ENCODE measurements at regions not wholly inside any gene's neighbourhood (a gene's known extent, or its start where the extent isn't known, plus 50 kb on each side); places are given as distances from the start of the nearest gene placed in this dataset.
"Not testable (repeated sequence)": the region's sequence is repeated elsewhere in the genome, so short reads cannot be mapped to it uniquely, and the experiment has no call there.

DNA sequence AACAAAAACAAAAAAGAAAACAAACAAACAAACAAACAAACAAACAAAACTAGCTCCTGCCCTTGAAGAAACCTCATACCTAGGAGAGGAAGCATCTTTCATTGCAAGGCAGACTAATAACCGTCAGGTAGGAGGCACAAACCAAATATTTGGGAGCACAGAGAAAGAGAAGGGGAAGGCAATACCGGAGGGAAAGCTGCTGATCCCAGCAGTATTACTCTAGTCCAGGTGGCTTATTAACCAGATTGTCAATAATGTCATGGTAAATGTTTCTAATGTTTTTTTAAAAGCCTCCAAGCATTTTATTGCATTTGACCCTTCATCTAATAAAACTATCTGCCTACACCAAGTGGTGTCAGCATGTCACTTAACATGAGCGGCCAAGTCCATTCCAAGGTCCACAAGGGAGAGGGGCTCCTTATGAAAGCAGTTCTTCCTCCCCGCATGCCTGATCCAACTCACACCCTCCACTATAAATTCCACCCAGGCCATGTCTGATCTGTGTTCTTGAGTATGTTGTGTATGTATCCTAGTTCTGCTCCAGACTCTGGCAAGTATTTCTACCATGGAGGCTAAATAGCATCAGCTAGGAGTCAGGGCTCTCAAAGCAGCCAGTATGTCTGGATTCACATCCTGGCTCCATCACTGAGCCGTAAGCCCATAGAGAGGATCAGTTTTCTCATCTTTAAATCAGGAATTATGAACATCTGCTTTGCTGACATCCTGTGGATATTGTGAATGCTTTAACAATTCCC, 208.1 kb upstream of the TENM4 start:
- DNase-seq (ENCODE audit: low read depth): no peak

DNA sequence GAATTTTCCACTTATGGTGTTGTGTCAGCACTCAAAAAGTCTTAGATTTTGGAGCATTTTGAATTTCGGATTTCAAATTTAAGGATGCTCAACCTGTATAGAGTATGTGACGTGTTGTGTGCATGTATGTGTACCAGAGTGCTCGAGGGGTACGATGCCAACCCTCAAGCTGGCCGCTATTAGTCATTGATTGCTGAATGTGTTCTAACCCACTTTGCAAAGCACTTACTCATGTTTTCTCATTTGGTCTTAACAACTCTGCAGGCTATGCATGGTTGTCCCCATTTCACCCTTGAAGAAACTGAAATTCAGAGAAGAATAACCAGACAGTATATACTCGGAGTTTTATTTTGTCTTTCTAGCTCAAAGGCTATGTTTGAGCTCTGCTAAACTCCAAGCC, 196.4 kb upstream of the TENM4 start:
- DNase-seq (ENCODE audit: low read depth): no peak

DNA sequence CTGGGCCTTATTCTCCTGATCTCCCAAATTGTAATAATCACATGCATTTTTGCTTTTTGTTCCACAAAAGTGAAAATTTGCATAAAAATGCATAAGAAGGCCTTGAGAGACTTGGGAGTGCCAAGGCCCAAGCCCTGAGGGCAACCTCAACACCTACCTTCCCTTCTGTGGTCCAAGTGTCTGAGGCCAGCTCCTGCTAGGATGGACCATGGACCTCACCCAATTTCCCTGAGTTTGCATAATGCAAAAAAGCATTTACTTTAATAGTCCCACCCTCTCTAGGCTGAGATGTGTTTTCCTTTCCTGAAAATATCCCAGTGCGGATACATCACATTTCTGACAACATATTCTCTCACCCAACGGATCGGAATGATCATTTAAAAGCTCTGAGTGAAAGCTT, 194.1 kb upstream of the TENM4 start:
- no peak for DNase-seq (ENCODE audit: low read depth)

DNA sequence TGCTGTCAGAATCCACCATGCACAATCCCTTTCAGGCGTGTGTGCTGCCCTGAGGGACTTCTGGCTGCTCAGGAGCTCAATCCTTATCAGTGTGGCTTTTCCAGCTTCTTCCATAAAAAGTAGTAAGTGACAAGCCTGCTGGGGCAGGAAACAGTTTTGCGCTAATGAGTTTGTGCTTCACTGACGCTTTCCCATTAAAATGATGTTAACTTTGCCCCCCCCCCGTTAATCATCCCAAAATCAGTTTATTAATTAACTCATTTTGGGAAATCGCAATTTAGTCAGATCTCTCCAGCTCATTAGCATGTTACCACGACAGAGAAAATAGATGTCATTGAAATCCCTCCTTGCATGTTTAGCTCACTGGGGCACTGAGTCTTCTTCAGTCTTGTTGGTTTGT, 186.5 kb upstream of the TENM4 start:
- DNase-seq (ENCODE audit: low read depth): no peak

DNA sequence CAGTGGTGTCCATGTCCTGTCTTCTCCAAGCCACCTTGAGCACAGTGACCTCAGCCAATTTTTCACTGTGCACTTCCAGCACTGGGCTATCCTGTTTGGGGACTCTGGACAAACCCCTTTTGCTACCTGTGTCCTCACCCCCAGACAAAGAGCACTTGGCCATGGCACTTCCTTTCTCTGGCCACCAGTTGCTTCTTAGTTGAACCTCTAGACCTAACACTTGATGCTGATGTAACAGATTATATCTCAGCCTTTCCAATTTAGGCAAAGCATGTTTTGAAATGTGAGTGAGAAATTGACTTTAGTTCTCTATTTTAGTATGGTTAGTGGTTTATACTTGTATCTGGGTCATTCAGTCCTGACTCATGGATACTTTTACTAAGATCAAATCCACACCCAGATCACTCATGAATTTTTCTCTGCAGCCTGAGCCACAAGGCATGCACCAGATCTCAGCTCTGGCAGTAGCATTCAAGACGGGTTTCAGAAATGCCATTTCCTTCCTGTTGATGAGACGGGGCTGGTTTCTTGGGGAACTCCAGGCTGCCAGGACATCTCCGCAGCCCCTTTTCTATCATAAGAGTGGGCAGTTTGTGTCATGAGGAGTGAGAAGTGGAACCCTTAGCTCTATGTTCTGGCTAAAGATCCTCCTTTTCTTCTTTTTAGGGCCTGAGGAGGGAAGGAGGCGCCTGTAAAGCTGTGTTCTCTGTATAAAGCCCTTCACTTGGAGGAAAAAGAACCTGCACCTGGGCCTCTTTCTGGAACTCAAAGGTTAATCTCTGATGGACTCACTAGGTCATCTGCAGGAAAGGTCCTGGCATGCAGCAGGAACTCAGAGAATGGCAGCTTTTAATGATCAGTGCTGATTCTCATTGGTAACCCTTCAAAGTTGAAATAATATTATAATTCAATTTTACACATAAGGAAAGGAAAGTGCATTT, 185.6 kb upstream of the TENM4 start:
- DNase-seq (ENCODE audit: low read depth): no peak

DNA sequence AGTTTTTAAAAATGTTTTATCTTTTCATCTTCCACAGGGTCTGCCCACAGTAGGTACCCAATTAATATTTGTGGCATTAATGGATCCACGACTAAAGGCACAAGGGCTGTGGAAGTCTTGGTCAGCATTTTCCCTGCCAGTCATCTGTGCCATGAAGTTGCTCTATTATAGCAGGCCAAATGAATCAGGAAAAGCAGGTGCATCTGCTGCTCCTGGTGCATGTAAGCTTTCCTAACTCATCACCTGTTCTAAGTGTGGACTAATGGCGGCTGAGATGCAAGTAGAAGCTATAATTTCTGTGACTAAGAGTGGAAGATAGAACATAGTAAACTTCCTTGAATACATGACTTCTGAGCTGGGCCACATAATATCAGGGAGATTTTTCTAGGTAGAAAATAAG, 182.5 kb upstream of the TENM4 start:
- no peak for DNase-seq (ENCODE audit: low read depth)

DNA sequence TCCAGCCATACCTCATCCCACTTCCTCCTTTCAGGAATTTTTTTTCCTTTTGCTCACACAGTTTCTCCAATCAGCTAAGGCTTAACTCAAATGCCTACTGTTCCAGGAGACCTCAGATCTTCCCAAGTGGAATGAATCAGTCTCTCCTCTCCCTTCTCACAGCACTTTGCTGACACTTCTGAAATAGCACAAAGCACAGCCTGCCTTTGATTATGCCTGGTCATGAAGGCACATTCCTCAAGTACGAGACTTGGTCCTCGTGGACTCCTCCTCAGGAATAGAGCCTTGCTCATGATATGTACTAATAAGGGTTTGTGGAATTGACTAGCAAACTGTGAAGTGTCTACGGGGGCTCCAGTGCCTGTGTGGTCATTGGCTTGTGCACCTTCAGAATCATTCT, 176.7 kb upstream of the TENM4 start:
- no peak for DNase-seq (ENCODE audit: low read depth)

DNA sequence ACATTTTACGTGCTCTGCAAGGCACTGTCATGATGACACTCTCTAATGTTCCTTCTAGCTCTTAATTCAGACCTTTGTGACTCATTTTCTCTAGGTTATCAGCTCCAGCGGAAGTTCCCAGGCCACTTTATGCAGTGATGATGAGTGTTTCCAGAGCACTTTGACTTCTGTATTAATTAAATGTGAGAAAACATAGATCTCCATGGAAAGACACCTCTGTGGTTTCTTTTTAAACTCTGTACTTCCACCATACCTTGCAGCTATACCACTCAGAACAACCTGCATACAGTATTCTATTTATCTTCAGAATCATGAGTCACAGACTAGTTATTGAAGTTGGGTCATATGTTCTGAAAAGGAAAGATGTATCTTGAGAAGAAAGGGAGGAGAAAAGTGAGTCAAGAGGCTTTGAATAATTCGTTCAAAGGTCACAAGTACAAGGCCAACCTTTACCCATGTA, 175.6 kb upstream of the TENM4 start:
- DNase-seq (ENCODE audit: low read depth): no peak

DNA sequence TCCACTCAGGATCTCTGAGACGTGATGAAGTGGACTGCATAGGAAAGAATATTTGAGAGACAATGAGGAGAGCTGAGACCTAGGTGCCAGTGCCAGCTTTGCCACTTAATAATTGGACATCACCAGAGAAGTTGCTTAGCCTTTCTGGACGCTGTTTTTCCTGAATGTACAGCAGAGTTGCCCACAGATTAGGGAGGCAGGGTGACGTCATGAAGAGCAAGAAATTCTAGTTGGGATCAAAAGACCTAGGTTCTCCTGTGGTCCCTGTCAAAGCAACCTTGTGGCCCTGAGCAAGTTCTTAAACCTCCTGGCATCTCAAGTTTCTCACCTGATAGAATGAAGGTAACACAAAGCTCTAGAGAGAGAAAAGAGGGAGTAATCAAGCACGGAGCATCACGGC, 174.6 kb upstream of the TENM4 start:
- no peak for DNase-seq (ENCODE audit: low read depth)

DNA sequence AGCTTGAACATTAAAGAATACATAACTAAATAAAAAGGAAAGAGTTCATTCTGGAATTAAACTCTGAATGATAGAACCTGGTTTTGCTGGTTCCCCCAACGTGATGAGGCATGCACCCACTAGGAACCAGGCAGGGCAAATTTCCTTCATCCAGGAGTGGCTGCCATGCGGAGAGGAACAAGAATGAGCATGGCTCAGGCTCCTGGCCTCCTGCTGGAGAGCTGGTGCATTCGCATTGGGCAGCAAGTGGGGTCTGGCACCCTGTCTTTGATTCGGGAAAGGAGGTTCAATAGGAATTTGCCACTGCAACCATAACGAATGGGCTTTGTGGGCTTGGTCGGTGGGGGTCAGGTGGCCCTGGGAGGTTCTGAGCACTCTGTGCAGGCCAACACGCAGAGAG, 169.8 kb upstream of the TENM4 start:
- no peak for DNase-seq (ENCODE audit: low read depth)

DNA sequence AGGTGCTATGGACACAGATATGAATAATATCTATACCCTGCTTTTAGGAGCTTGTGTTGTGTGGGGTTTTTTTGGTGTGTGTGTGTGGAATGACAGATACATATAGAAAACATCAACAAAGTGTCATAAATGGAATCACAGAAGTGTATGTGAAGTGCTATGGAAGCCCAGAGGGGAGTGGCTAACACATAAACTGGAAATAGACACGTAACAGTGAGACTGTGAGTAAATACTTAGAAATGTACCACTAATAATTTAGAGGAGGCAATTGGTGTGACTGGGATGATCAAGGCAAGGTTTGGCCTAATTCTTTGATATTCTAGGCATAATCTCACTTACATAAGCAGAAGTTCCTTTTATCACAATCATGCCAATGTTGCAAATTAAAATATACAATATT, 169.3 kb upstream of the TENM4 start:
- no peak for DNase-seq (ENCODE audit: low read depth)

DNA sequence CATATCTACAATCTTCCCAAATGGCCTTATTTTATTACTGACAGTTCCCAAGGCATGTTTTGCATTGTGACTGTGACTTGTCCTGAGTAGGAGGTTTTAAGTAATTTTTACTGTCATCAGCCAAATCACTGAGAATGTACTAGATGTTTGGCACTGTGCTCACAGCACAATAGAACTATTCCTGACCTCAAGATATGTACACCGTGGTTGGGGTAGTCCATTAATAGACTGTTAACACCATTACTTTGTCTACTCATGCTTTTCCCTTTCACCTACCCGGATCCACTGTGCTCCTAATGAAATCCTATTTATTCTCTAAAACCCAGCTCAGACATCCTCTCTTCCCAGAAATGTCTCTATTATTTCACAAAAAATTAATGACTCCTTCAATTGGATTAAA, 168.7 kb upstream of the TENM4 start:
- no peak for DNase-seq (ENCODE audit: low read depth)

DNA sequence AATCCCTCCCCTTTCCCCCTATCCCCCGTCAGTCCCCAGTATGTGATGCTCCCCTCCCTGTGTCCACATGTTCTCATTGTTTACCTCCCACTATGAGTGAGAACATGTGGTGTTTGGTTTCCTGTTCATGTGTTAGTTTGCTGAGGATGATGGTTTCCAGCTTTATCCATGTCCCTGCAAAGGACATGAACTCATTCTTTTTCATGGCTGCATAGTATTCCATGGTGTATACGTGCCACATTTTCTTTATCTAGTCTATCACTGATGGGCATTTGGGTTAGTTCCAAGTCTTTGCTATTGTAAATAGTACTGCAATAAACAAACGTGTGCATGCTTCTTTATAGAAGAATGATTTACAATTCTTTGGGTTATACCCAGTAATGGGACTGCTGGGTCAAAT, 165.6 kb upstream of the TENM4 start:
- DNase-seq (ENCODE audit: low read depth): not testable (repeated sequence)

DNA sequence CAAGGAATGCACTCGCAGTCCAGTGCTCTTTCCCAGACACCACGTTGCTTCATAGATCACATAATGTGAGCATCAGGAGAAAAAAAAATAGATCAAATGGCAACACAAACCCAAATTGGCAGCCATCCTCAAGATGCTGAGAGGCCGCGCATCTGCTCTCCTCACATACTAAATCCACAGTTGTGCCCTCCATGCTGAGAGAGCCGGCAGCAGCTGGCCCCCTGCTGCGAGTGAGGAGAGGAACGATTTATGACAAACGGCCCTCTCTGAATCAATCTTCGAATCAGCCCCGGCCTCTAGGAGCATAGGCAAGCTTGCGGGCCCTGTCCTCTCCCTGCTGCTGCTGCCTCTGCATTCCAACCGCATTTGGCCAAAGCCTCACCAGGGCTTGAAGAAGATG, 159.9 kb upstream of the TENM4 start:
- no peak for DNase-seq (ENCODE audit: low read depth)

DNA sequence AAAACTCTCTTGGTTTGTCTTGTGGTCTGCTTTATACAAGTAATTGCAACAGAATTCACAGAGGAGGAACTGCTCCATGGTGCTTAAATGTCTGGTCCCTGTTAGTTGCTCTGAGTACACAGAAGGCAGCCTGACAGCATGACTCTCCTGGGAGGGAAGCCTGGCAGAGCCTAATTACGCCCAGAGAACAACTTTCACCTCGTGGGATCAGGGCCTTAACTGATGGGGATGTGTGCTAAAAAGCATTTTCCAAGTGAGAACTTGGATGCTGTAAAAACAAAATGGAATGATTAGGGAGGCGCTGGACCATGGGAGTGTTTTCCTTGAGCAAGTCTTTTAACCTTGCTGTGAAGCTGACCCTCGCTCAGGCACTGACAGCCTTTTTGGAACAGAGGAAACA, 154.0 kb upstream of the TENM4 start:
- no peak for DNase-seq (ENCODE audit: low read depth)

DNA sequence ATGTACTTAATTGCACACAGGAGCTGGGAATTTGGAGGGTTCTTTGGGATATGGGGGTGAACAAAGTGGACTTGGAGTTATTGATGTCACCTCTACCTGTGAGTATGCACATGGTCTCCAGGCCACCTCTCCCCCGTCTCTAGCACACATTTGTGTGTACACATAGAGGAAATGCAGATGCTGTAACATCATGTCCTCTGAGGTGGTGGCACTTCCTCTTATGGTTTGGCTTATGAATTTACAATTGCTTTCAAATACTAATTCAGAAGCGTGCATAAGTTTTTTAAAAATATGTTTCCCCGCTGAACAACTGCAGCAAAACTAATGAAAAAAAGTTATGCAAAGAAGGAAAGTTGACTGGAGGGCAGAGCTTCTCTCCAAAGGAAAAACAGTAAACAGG, 152.0 kb upstream of the TENM4 start:
- DNase-seq (ENCODE audit: low read depth): no peak

DNA sequence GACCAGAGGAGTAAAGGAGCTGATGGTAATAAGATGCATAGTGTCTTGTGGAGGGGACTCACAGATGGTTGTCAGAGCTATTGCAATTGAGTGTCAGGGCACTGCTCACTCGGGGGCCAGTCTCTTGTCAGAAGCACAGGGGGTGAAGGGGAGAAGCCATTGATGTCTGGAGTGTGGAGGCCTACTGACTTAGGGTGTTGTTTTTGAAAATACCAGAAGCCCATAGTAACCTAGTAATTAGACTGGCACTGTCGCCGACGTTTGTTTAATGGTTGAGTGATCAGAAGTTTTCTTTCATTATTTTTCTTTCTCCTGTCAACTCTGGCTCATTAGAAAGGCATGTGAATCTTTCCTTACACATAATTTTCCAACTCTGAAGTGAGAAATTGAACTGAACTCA, 151.6 kb upstream of the TENM4 start:
- DNase-seq (ENCODE audit: low read depth): no peak

DNA sequence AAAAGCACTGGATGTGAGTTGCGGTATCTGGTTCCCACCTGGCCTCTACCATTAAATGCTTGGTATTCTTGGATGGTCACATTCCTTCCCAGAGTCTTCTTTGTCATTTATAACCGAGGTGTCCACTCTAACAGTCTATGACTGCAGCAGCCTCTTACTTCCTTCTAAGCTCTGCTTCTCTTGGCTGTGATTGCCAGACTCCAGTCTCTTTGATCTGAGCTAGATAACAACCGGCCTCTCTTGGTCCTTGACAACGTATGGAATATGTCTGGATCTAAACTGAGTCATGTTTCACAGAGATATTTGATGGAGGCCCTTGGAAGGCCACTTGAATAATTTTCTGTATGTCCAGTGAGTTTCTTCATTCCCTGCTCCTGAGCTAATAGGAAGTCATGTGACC, 141.6 kb upstream of the TENM4 start:
- no peak for DNase-seq (ENCODE audit: low read depth)

DNA sequence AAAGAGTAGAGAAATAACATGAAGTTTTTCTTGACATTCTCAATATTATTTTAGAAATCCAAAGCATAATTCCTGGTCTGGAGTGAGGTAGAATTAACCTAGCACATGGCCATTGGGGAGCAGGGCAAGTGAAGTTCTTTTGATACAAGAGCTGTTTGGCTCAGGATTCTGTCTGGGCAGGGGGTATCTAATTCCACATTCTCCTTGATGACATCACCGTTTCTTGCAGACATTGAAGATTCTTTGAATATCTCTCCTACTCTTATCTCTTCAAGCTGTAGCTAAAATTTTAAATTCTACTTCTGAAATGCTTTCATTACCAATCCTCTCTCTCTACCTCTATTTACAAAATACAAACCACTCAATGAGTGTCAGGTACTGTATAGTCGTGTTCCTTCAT, 138.2 kb upstream of the TENM4 start:
- no peak for DNase-seq (ENCODE audit: low read depth)

DNA sequence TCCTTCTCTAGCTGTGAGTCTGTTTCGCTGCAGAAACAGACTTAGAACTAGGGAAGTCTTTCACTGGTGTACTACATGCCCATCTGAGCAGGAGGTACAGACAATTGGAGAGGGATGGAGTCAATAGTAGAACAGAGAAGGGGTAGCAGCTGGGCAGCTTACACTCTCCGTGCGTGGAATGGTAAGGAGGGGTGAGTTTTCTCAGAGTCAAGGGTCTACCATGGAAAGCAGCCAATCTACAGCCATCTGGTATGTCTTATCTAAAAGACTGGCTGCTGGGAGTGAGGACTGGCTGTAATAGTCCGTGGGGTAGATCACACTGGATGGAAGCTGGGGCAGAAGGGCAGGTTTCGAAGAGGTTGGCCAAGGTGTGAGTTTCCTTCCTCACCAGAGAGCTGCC, 137.3 kb upstream of the TENM4 start:
- DNase-seq (ENCODE audit: low read depth): no peak

DNA sequence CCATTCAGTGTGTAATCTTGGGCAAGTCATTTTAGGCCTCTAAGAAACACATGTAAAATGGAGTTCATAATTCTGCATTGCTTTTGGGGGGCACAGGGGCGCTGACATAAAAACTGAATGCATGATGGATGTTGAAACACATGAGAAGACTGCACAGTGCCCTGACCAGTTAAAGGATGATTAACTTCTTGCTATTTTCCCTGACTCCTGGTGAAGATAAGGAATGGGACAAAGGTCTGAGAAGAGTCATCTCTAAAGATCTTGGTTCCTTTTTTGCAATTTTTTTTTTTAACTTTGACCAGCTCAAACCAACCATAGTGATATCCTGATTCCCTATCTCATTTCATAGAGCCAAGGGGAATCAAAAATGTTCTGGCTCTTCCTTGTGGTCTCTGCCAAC, 134.9 kb upstream of the TENM4 start:
- DNase-seq (ENCODE audit: low read depth): no peak

DNA sequence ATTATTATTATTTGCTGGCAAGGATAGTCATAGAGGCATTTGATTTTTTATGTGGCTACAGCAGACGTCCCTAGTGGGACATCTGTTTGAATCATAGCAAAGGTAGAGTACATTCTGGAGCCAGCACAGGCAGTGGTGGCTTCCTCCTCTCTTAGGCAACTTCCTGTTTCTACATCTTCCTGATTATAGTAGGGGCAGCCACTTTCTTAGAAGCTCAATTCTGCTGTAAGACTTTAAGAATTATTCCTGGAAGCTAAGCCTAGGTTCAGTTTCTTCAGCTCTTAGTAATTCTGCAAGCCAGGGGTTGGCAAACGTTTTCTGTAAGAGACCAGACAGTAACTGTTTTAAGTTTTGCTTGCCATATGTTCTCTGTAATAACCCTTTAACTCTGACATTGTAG, 129.3 kb upstream of the TENM4 start:
- no peak for DNase-seq (ENCODE audit: low read depth)

DNA sequence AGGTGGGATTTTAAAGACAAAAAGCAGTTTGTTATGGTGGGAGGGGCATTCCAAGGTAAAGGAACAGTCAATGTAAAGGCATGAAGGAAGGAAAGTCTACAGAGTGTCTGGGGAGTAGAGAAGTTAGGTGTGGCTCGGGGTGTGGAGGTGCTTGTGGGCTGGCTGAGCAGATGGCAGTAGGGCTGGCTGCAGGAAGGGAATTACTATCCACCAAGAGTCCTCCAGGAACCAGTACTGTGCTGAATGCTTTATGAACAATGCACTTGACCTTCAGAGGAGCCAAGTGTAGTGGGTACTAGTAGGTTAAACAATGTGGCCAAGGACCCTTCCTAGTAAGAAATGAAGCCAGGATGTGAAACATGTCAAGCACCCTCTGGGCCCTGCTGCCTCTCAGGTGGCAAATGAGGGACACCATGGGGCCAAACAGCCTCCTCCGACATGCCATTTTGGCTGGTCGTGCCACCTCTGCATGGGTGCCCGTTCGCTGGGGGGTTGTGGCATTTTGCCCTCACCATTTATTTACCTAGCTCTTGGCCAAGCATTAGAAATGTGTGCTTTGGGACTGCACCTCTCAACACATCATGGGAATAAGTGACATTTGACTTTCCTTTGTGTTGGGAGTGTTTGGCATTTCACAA, 123.6 kb upstream of the TENM4 start:
- no peak for DNase-seq (ENCODE audit: low read depth)
